ENCODE measurements at regions not wholly inside any gene's neighbourhood (a gene's known extent, or its start where the extent isn't known, plus 50 kb on each side); places are given as distances from the start of the nearest gene placed in this dataset.

DNA sequence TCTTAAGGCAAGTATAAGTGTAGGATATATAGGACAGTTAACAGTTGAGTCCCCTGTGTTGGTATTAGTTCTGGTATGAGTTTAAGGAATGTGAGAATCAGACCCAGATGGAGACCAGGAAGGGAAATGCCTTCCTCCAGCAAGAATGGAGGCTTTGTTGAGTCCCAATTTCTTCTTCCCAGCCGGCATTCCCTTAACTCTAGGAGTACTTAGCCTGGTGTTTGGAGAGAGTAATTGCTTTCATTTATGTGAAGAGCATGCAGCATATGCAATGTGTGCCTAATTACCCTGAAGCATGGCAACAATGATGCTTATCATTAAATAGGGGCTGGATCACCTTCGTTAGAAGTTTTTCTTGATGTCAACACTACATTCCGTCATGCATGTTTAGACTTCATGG is 225.9 kb upstream of the XYLT1 start:
- Histone ChIP-seq H3K9me3 (ENCODE audit: control insufficient read depth, insufficient read depth, low read depth, low read length) (no peaks in the 10 kb centered on the region), H3K36me3 (ENCODE audit: control insufficient read depth, insufficient read depth, low read length) (no peaks in the 10 kb centered on the region), H3K27ac (ENCODE audit: low read depth, low read length) (no peak overlapping the region), H3K27me3 (ENCODE audit: control insufficient read depth, insufficient read depth, low read length) (no peaks in the 10 kb centered on the region), H3K4me1 (ENCODE audit: control insufficient read depth, insufficient read depth, low read length) (no peaks in the 10 kb centered on the region), H3K4me3 (ENCODE audit: low read depth, low read length) (no peak overlapping the region), H3K9ac (ENCODE audit: low read length) (no peak overlapping the region)

DNA sequence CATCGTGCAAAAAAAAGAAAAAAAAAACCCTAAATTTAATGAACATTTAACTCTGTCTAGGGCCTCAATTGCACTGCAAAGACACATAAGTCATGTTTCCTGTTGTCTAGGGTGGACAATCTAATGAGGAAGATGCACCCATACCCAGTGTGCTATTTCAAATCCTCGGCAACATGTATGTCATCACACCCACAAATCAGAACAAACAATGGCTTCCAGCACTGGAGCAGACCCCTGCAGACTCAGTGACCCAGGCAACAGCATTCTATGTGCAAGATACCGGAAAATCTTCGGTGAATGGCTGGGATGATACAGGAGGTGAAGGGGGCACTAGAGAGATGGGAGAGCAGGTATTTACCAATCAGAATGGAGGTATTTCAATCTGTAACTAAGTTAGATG is 221.7 kb upstream of the XYLT1 start:
- no peak overlapping the region for H3K4me3 ChIP-seq (ENCODE audit: low read depth, low read length)
- no peaks in the 10 kb centered on the region for H3K4me1 ChIP-seq (ENCODE audit: control insufficient read depth, insufficient read depth, low read length)
- no peaks in the 10 kb centered on the region for H3K9me3 ChIP-seq (ENCODE audit: control insufficient read depth, insufficient read depth, low read depth, low read length)
- H3K27me3 ChIP-seq (ENCODE audit: control insufficient read depth, insufficient read depth, low read length) = no peaks in the 10 kb centered on the region
- H3K36me3 ChIP-seq (ENCODE audit: control insufficient read depth, insufficient read depth, low read length) = no peaks in the 10 kb centered on the region
- H3K27ac ChIP-seq (ENCODE audit: low read depth, low read length) = no peak overlapping the region
- H3K9ac ChIP-seq (ENCODE audit: low read length) = no peak overlapping the region

DNA sequence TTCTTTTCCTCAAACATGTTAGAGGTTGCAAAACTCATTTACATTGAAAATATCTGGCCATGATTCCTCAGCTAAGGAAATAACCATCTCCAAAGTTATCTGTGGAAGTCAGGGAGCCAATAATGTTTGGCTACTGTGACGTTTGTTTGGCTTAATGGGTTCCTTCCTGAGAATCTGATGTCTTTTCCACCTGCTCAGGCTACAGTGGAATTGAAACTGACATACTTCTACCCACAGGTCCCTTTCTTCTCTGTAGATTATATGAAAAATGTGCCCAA is 221.1 kb upstream of the XYLT1 start:
- Histone ChIP-seq H3K27ac (ENCODE audit: low read depth, low read length) (no peak overlapping the region), H3K4me1 (ENCODE audit: control insufficient read depth, insufficient read depth, low read length) (no peaks in the 10 kb centered on the region), H3K27me3 (ENCODE audit: control insufficient read depth, insufficient read depth, low read length) (no peaks in the 10 kb centered on the region), H3K9ac (ENCODE audit: low read length) (no peak overlapping the region), H3K36me3 (ENCODE audit: control insufficient read depth, insufficient read depth, low read length) (no peaks in the 10 kb centered on the region), H3K9me3 (ENCODE audit: control insufficient read depth, insufficient read depth, low read depth, low read length) (no peaks in the 10 kb centered on the region), H3K4me3 (ENCODE audit: low read depth, low read length) (no peak overlapping the region)

DNA sequence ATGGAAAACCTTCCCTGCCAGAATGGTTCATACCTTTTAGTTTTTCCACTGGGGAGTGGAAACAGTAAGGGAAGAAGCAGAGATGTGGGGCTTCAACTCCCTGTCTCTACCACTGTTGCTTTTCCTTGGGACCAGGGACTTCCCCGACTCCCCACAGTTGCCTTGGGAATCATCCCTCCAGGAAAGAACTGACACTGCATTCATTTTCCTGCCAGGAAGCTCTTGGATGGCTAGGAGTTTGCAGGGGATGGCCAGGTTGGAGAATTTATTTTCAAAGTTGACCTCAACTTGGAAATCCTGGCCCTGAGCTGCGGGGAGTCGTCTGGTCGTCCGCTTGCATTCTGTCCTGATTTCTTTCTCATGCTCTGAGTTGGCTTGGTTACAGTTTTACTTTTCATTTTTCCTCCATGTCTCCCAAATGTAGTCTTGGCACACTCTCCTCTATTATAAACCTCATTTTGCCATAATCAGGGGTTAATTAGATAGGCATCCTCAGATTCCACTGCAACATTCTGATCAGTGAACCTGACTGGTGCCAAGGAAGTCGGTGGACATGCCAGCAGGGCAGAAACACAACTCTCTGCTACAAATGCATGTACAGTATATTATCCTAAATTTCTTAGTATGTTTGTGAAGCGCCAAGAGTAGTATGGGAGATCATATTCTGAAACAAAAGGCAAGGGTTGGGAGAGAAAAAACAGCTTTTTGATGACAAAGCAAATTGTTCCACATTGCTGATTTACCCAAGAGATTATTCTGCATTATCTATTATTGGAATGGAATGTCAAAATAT is 220.5 kb upstream of the XYLT1 start:
- no peaks in the 10 kb centered on the region for H3K4me1 ChIP-seq (ENCODE audit: control insufficient read depth, insufficient read depth, low read length)
- H3K27me3 ChIP-seq (ENCODE audit: control insufficient read depth, insufficient read depth, low read length) = no peaks in the 10 kb centered on the region
- no peak overlapping the region for H3K4me3 ChIP-seq (ENCODE audit: low read depth, low read length)
- no peaks in the 10 kb centered on the region for H3K9me3 ChIP-seq (ENCODE audit: control insufficient read depth, insufficient read depth, low read depth, low read length)
- H3K9ac ChIP-seq (ENCODE audit: low read length) = no peak overlapping the region
- no peaks in the 10 kb centered on the region for H3K36me3 ChIP-seq (ENCODE audit: control insufficient read depth, insufficient read depth, low read length)
- no peak overlapping the region for H3K27ac ChIP-seq (ENCODE audit: low read depth, low read length)

DNA sequence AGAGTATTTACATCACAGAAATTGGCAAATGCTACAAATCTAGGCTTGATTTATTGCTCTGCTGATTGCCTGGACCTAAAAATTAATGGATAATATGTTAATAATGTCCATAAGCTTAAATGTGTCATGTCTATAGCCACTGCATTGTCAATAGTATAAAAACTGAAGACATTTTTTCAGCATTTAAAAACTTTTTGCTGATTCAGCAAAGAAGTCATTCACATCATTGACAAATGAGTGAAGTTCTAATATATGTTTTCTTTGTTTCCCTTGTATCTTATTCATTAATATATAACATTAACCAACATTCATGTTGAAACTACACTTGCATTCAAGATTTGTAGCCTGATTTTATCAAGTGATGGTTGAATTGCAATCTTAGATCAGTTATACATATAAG is 214.7 kb upstream of the XYLT1 start:
- no peaks in the 10 kb centered on the region for H3K36me3 ChIP-seq (ENCODE audit: control insufficient read depth, insufficient read depth, low read length)
- no peaks in the 10 kb centered on the region; the same call in 1 of the 2 replicates for H3K9me3 ChIP-seq (ENCODE audit: control insufficient read depth, insufficient read depth, low read depth, low read length)
- no peaks in the 10 kb centered on the region for H3K4me1 ChIP-seq (ENCODE audit: control insufficient read depth, insufficient read depth, low read length)
- H3K27ac ChIP-seq (ENCODE audit: low read depth, low read length) = no peak overlapping the region
- no peak overlapping the region for H3K4me3 ChIP-seq (ENCODE audit: low read depth, low read length)
- no peak overlapping the region for H3K9ac ChIP-seq (ENCODE audit: low read length)
- no peaks in the 10 kb centered on the region for H3K27me3 ChIP-seq (ENCODE audit: control insufficient read depth, insufficient read depth, low read length)

DNA sequence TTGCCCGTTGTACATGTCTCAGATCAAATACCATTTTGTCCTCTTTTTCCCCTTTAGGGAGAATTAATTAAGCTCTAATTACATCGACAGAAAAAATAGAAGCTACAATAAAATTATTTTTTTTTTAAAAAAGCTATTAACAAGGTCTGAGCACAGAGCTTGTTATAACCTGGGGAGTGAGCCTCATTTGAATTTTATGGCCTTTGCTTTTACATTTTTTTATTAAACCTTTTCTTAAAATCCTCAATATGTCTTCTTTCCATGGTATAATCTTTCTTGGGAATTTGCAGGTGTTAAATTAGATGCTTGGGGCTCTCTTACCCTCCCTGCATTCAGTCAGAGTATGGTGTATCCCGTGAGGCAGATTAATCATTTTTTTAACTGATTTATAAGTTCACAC is 212.5 kb upstream of the XYLT1 start:
- H3K4me1 ChIP-seq (ENCODE audit: control insufficient read depth, insufficient read depth, low read length) = no peaks in the 10 kb centered on the region
- peaks cover 7% of the 10 kb centered on the region; the same call in 1 of the 2 replicates for H3K9me3 ChIP-seq (ENCODE audit: control insufficient read depth, insufficient read depth, low read depth, low read length)
- H3K27ac ChIP-seq (ENCODE audit: low read depth, low read length) = no peak overlapping the region
- no peak overlapping the region for H3K9ac ChIP-seq (ENCODE audit: low read length)
- no peaks in the 10 kb centered on the region for H3K36me3 ChIP-seq (ENCODE audit: control insufficient read depth, insufficient read depth, low read length)
- H3K27me3 ChIP-seq (ENCODE audit: control insufficient read depth, insufficient read depth, low read length) = no peaks in the 10 kb centered on the region
- H3K4me3 ChIP-seq (ENCODE audit: low read depth, low read length) = no peak overlapping the region

DNA sequence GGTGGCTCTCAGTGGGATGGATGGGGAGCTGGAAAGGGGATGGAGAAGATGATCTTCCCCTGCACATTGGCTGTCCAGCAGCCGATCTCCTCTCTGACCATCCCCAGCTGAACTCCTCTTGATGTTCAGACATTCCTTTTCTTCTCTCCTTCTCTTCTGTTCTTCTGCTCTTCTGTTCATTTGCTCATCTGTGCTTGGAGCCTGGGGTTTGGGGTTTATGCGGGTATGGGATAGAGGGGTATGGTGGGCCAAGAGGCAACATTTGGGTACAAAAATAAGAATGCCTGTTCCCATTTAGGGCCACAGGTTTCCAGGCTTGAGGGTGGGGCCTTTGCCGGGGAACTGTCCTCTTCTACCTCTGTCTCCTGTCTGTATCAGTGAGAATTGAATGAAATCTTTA is 205.4 kb upstream of the XYLT1 start:
- Histone ChIP-seq H3K27ac (ENCODE audit: low read depth, low read length) (no peak overlapping the region), H3K9ac (ENCODE audit: low read length) (no peak overlapping the region), H3K4me3 (ENCODE audit: low read depth, low read length) (no peak overlapping the region), H3K36me3 (ENCODE audit: control insufficient read depth, insufficient read depth, low read length) (no peaks in the 10 kb centered on the region), H3K9me3 (ENCODE audit: control insufficient read depth, insufficient read depth, low read depth, low read length) (peaks cover 10% of the 10 kb centered on the region), H3K4me1 (ENCODE audit: control insufficient read depth, insufficient read depth, low read length) (no peaks in the 10 kb centered on the region), H3K27me3 (ENCODE audit: control insufficient read depth, insufficient read depth, low read length) (no peaks in the 10 kb centered on the region)

DNA sequence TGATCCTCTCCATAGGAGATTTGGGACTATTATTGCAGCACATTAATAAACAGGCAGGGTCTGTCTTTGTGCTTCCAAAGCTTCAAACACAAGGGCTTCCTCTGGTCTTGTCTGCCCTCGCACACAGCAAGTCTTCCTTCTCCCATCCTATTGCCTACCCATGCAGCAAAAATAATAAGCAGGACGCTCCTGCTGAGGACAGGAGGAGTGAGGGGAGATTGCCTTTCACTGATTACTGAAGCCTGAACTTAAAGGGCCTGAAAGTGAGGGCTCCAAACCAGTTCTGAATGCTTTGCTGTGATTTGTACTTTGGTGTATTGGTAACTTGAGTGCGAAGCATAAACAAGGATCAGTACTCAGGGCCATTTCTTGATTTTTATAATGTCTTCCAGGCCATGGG is 197.6 kb upstream of the XYLT1 start:
- Histone ChIP-seq H3K4me3 (ENCODE audit: low read depth, low read length) (no peak overlapping the region), H3K9ac (ENCODE audit: low read length) (no peak overlapping the region), H3K4me1 (ENCODE audit: control insufficient read depth, insufficient read depth, low read length) (no peaks in the 10 kb centered on the region), H3K36me3 (ENCODE audit: control insufficient read depth, insufficient read depth, low read length) (no peaks in the 10 kb centered on the region), H3K27ac (ENCODE audit: low read depth, low read length) (no peak overlapping the region), H3K9me3 (ENCODE audit: control insufficient read depth, insufficient read depth, low read depth, low read length) (0 out of 2 replicates have a peak, but pooled peaks cover 2% of the 10 kb centered on the region), H3K27me3 (ENCODE audit: control insufficient read depth, insufficient read depth, low read length) (no peaks in the 10 kb centered on the region)

DNA sequence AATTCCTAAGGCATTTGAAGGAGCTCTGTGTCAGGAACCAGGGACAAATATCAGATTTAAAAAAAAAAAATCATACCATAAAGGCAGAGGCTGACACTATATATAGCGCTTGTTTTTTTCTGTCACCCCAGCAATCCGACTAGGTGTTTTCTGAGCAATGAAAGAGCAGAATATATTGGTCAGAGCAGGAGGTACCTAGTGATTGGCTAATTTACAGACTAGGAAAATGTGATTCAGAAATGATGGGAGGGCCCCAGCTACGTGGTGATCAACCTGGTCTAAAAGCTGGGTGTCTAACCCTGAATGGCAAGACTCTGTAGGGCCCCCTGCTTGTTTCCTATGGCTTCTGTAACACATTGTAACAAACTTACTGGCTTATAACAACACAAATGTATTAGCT is 195.5 kb upstream of the XYLT1 start:
- Histone ChIP-seq H3K4me1 (ENCODE audit: control insufficient read depth, insufficient read depth, low read length) (peaks cover 5% of the 10 kb centered on the region; the same call in 1 of the 2 replicates), H3K4me3 (ENCODE audit: low read depth, low read length) (no peak overlapping the region), H3K36me3 (ENCODE audit: control insufficient read depth, insufficient read depth, low read length) (no peaks in the 10 kb centered on the region), H3K27ac (ENCODE audit: low read depth, low read length) (no peak overlapping the region), H3K9ac (ENCODE audit: low read length) (no peak overlapping the region), H3K9me3 (ENCODE audit: control insufficient read depth, insufficient read depth, low read depth, low read length) (0 out of 2 replicates have a peak, but pooled peaks cover 2% of the 10 kb centered on the region), H3K27me3 (ENCODE audit: control insufficient read depth, insufficient read depth, low read length) (no peaks in the 10 kb centered on the region)

DNA sequence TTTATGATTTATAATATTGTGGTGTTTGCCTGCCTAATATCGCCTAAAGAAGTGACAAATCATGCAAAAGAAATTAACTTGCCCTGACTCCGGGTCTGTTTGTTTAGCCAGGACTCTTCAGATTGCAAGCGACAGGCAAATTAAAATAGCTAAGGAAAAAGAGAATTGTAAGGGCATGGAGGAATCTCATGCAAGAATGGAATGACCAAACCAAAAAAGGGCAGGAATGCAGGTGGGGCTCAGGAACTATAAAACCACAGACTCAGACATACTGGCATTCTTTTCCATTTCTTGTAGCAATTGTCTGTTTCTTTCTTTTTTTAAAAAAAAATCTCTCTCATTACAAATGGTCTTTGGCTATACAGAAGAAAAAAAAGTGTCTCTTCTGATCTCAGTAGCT is 188.1 kb upstream of the XYLT1 start:
- H3K27ac ChIP-seq (ENCODE audit: low read depth, low read length) = no peak overlapping the region
- H3K9ac ChIP-seq (ENCODE audit: low read length) = no peak overlapping the region
- H3K4me3 ChIP-seq (ENCODE audit: low read depth, low read length) = no peak overlapping the region
- peaks cover 25% of the 10 kb centered on the region; the same call in 1 of the 2 replicates for H3K4me1 ChIP-seq (ENCODE audit: control insufficient read depth, insufficient read depth, low read length)
- H3K27me3 ChIP-seq (ENCODE audit: control insufficient read depth, insufficient read depth, low read length) = no peaks in the 10 kb centered on the region
- H3K9me3 ChIP-seq (ENCODE audit: control insufficient read depth, insufficient read depth, low read depth, low read length) = no peaks in the 10 kb centered on the region
- H3K36me3 ChIP-seq (ENCODE audit: control insufficient read depth, insufficient read depth, low read length) = no peaks in the 10 kb centered on the region

DNA sequence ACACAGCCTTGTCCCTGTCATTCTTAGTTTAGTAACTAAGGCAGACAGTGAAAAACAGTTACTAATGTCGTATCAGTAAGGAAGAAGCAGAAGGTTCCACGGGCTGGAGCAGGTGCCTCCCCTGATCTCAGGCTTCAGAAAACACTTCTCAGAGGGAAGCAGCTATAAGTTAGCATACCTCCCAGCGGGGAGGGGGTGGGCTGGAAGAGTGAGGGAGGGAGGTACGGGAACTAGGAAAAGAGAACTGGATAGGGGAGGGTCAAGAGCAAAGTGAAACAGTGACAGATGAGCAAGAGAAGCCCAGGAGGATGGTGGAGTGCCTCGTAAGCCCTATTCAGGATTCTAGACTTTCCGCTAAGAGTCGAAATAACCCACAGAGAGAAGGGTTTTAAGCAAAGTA is 186.3 kb upstream of the XYLT1 start:
- no peaks in the 10 kb centered on the region for H3K36me3 ChIP-seq (ENCODE audit: control insufficient read depth, insufficient read depth, low read length)
- H3K27ac ChIP-seq (ENCODE audit: low read depth, low read length) = no peak overlapping the region
- peaks cover 25% of the 10 kb centered on the region; the same call in 1 of the 2 replicates for H3K4me1 ChIP-seq (ENCODE audit: control insufficient read depth, insufficient read depth, low read length)
- no peaks in the 10 kb centered on the region for H3K9me3 ChIP-seq (ENCODE audit: control insufficient read depth, insufficient read depth, low read depth, low read length)
- H3K27me3 ChIP-seq (ENCODE audit: control insufficient read depth, insufficient read depth, low read length) = no peaks in the 10 kb centered on the region
- H3K4me3 ChIP-seq (ENCODE audit: low read depth, low read length) = no peak overlapping the region
- H3K9ac ChIP-seq (ENCODE audit: low read length) = no peak overlapping the region
